Trophoblast cell (in vitro differentiated cells and primary cell): ENCODE measurements at regions not wholly inside any gene's neighbourhood (a gene's known extent, or its start where the extent isn't known, plus 50 kb on each side); places are given as distances from the start of the nearest gene placed in this dataset.

ENCODE experiments used
- DNase-seq, 2 donors: peaks; one replicate each; pipeline ENCODE4 v3.0.0-alpha.2; 2016
- H2AFZ ChIP-seq: 2 replicates; pipeline ENCODE4 v1.6.1; 2013; ENCODE audit warnings: low read length, moderate library complexity, mild to moderate bottlenecking; ENCODE audit not compliant: insufficient read depth, poor library complexity
- H2AK5ac ChIP-seq: 2 replicates; pipeline ENCODE4 v1.6.1; 2013; ENCODE audit warnings: mild to moderate bottlenecking, low read length
- H2BK120ac ChIP-seq: 2 replicates; pipeline ENCODE4 v1.6.1; 2013; ENCODE audit warnings: low read length, mild to moderate bottlenecking, moderate library complexity; ENCODE audit not compliant: insufficient read depth, poor library complexity
- H2BK12ac ChIP-seq: 2 replicates; pipeline ENCODE4 v1.6.1; 2013; ENCODE audit warnings: mild to moderate bottlenecking, low read length, moderate library complexity
- H2BK5ac ChIP-seq: 2 replicates; pipeline ENCODE4 v1.6.1; 2013; ENCODE audit warnings: low read length, low read depth, moderate library complexity, mild to moderate bottlenecking; ENCODE audit not compliant: poor library complexity
- H3K14ac ChIP-seq: 2 replicates; pipeline ENCODE4 v1.6.1; 2013; ENCODE audit warnings: mild to moderate bottlenecking, low read length
- H3K18ac ChIP-seq: 2 replicates; pipeline ENCODE4 v1.6.1; 2013; ENCODE audit warnings: mild to moderate bottlenecking, low read length
- H3K23ac ChIP-seq: 2 replicates; pipeline ENCODE4 v1.6.1; 2013; ENCODE audit warnings: low read length
- H3K27ac ChIP-seq: 2 replicates; pipeline ENCODE4 v1.5.1; 2013; ENCODE audit warnings: low read depth, mild to moderate bottlenecking, inconsistent platforms, low read length, moderate library complexity
- H3K27me3 ChIP-seq: 2 replicates; pipeline ENCODE4 v1.6.1; 2013; ENCODE audit warnings: inconsistent platforms, mild to moderate bottlenecking, low read length, moderate library complexity; ENCODE audit not compliant: insufficient read depth
- H3K36me3 ChIP-seq, 2 experiments: 1 replicate in 1 of 2; 2 replicates in 1 of 2; pipeline ENCODE4 v1.6.1; 2013; ENCODE audit warnings: low read length in 2 of 2, mild to moderate bottlenecking in 2 of 2, moderate library complexity in 1 of 2; ENCODE audit not compliant: insufficient read depth in 2 of 2, control insufficient read depth in 1 of 2
- H3K4ac ChIP-seq: 2 replicates; pipeline ENCODE4 v1.6.1; 2013; ENCODE audit warnings: low read depth, mild to moderate bottlenecking, low read length, moderate library complexity
- H3K4me1 ChIP-seq, 2 experiments: 1 replicate in 1 of 2; 2 replicates in 1 of 2; pipeline ENCODE4 v1.6.1; 2013; ENCODE audit warnings: low read length in 2 of 2, mild to moderate bottlenecking in 2 of 2, moderate library complexity in 1 of 2; ENCODE audit not compliant: insufficient read depth in 2 of 2, control insufficient read depth in 1 of 2
- H3K4me2 ChIP-seq: 2 replicates; pipeline ENCODE4 v1.6.1; 2013; ENCODE audit warnings: inconsistent platforms, mild to moderate bottlenecking, low read length, moderate library complexity
- H3K4me3 ChIP-seq: 2 replicates; pipeline ENCODE4 v1.5.1; 2013; ENCODE audit warnings: mild to moderate bottlenecking, low read depth, low read length, inconsistent platforms
- H3K79me1 ChIP-seq: one replicate; pipeline ENCODE4 v1.6.1; 2013; ENCODE audit warnings: low read length
- H3K79me2 ChIP-seq: 2 replicates; pipeline ENCODE4 v1.6.1; 2013; ENCODE audit warnings: low read length, mild to moderate bottlenecking; ENCODE audit not compliant: control insufficient read depth, insufficient read depth, poor library complexity
- H3K9ac ChIP-seq: 2 replicates; pipeline ENCODE4 v1.6.1; 2013; ENCODE audit warnings: mild to moderate bottlenecking, low read length
- H3K9me3 ChIP-seq: 2 replicates; pipeline ENCODE4 v1.6.1; 2013; ENCODE audit warnings: low read depth, mild to moderate bottlenecking, control low read depth, inconsistent platforms, low read length; ENCODE audit not compliant: insufficient read depth
- H4K12ac ChIP-seq: 2 replicates; pipeline ENCODE4 v1.6.1; 2013; ENCODE audit warnings: low read depth, mild to moderate bottlenecking, low read length, moderate library complexity
- H4K8ac ChIP-seq: 2 replicates; pipeline ENCODE4 v1.6.1; 2013; ENCODE audit warnings: low read depth, mild to moderate bottlenecking, low read length, moderate library complexity
- H4K91ac ChIP-seq: one replicate; pipeline ENCODE4 v1.6.1; 2013; ENCODE audit warnings: low read depth, mild to moderate bottlenecking, low read length, moderate library complexity
- WGBS: extraction: QIAGEN DNeasy Blood & Tissue Kit; methylation state at CpG from one replicate; pipeline ENCODE4 v1.1.7; 2013; ENCODE audit warnings: missing lambda C conversion rate; ENCODE audit not compliant: insufficient read length, insufficient coverage; ENCODE audit errors: extremely low coverage; 5-methylcytosine and 5-hydroxymethylcytosine counted together

DNA sequence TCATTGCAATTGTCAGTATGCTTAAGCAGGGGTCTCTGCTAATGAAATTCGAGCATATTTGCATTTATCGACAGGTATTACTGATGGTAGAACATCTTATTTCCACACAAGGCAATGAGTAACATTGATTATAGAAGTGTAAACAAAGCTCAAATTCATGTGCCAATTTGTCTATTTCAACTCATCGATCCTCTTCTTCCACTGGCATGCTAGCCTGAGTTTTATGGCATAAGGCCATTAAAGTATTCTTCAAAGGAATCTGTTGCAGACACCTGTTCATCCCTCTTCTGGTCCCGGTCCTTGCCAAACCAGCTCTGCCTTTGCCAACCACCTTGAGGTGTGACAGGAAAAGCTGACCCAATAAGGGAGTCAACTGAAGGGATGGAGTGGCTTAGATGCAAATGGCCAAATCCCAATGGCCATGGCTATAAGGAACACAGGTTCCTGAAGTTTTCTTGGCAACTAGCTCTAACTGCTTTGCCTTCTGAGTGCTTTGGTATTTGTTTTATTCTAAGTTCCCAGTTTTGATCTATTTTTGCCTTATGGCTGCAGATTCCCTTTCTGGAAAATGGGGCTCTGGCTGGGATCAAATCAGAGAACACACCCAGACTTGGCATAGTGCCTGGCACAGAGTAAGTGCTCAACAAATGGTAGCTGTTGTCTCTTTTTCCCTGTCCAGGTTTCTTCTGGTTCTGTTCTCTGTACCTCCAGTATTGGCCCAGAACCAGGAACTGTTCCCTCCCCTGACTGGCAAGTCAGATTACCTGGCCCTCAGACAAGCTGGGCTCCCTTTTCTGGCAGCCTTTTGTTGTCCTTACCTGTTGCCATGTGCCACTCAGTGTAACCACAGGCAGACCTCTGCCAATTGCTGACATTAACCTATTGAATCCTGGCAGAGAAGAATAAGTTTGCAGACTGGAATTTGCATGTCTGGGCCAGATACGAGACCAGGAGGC lies 63.1 kb downstream of the RTL9 start:
- no peak overlapping the region for H4K12ac ChIP-seq
- H3K18ac ChIP-seq: no peak overlapping the region
- no peaks in the 10 kb centered on the region for H3K27me3 ChIP-seq
- no peak overlapping the region for H2AFZ ChIP-seq
- no peak overlapping the region for H4K91ac ChIP-seq
- H3K4me2 ChIP-seq: no peak overlapping the region
- no peaks in the 10 kb centered on the region for H3K9me3 ChIP-seq
- peaks cover 0 to 3% of the 10 kb centered on the region in 2 experiments for H3K4me1 ChIP-seq
- H3K36me3 ChIP-seq: no peaks in the 10 kb centered on the region
- WGBS: no CpG with 5 or more reads among the region's 5 CpGs
- no peak overlapping the region for H2BK120ac ChIP-seq
- no peak overlapping the region for H3K4me3 ChIP-seq
- H3K14ac ChIP-seq: no peak overlapping the region
- no peak overlapping the region for H2BK5ac ChIP-seq
- H3K79me1 ChIP-seq: no peaks in the 10 kb centered on the region
- H3K4ac ChIP-seq: no peak overlapping the region
- no peak overlapping the region for H3K27ac ChIP-seq
- DNase-seq: no peak
- no peak overlapping the region for H3K23ac ChIP-seq
- H3K9ac ChIP-seq: no peak overlapping the region
- H4K8ac ChIP-seq: no peak overlapping the region
- no peaks in the 10 kb centered on the region for H3K79me2 ChIP-seq
- no peak overlapping the region for H2BK12ac ChIP-seq
- no peak overlapping the region for H2AK5ac ChIP-seq

DNA sequence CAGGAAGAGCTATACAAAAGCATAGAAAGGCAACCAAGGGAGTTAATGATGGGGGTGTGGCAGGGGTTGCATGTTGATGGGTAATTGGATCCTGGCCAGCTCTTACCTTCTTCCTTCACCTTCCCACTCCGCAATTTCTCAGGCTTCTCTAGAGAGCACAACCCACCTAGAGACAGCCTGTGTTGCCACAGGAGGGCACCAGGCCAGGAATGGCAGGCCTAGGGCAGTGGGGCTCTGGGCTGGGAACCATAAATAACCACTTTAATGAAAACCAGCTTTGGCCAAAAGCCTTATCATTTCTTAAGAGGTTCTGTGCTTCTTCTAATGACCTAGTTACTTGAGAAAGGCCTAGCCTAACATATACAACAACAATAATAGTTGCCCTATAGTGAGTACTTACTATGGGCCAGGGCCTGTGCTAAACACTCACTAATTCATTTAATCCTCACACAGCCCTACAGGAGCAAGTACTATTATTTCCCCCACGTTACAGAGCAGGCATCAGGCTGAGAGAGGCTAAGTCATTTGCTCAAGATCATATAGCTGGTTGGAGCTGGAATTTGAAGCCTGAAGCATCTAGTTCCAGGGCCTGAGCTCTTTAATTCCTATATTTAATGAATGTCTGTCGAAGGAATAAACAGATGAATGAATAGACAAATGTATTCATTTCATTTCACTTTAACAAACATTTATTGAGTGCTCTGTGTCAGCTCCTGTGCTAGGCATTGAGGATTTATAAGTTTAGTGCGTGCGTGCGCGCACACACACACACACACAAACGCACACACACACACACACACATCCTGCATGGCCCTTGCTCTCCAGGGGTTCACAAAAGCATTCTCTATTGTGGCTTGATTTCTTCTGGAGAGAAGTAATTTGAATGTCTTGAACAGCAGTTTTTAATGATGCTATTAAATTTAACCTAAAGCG lies 66.8 kb downstream of the RTL9 start:
- H4K12ac ChIP-seq: no peak overlapping the region
- H2BK5ac ChIP-seq: no peak overlapping the region
- no peak overlapping the region for H3K4me3 ChIP-seq
- no peak overlapping the region for H4K91ac ChIP-seq
- no peaks in the 10 kb centered on the region for H3K4me1 ChIP-seq
- H2AK5ac ChIP-seq: no peak overlapping the region
- no peak overlapping the region for H3K27ac ChIP-seq
- H2AFZ ChIP-seq: no peak overlapping the region
- H3K23ac ChIP-seq: no peak overlapping the region
- H2BK12ac ChIP-seq: no peak overlapping the region
- no peak for DNase-seq
- no peak overlapping the region for H2BK120ac ChIP-seq
- H3K4ac ChIP-seq: no peak overlapping the region
- no peak overlapping the region for H3K14ac ChIP-seq
- no peaks in the 10 kb centered on the region for H3K9me3 ChIP-seq
- WGBS: no CpG with 5 or more reads among the region's 9 CpGs
- no peak overlapping the region for H4K8ac ChIP-seq
- H3K79me2 ChIP-seq: no peaks in the 10 kb centered on the region
- no peaks in the 10 kb centered on the region for H3K27me3 ChIP-seq
- no peaks in the 10 kb centered on the region for H3K79me1 ChIP-seq
- H3K4me2 ChIP-seq: no peak overlapping the region
- H3K18ac ChIP-seq: no peak overlapping the region
- H3K9ac ChIP-seq: no peak overlapping the region
- no peaks in the 10 kb centered on the region for H3K36me3 ChIP-seq

DNA sequence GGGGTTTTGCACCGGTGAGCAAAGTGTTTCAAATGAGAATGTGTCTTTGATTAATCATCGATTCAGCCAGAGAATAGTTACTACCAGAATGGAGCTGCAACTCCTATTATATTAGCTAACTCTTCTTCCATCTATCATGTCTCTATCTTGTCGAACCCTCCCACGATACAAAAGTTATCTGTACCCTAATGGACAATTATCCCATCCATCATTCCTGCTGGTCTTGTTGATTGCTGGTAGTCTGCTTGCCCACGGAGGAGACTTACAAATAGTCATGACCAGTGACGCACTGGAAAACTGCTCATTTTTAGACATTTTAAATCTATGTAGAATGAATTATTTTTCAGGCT lies 67.5 kb downstream of the RTL9 start:
- Histone ChIP-seq H3K27me3 (no peaks in the 10 kb centered on the region), H2BK5ac (no peak overlapping the region), H3K4me3 (no peak overlapping the region), H3K14ac (no peak overlapping the region), H2BK120ac (no peak overlapping the region), H3K79me1 (no peaks in the 10 kb centered on the region), H4K12ac (no peak overlapping the region), H3K4me2 (no peak overlapping the region), H3K23ac (no peak overlapping the region), H4K8ac (no peak overlapping the region), H3K27ac (no peak overlapping the region), H3K79me2 (no peaks in the 10 kb centered on the region), H3K36me3 (no peaks in the 10 kb centered on the region), H3K18ac (no peak overlapping the region), H2AFZ (no peak overlapping the region), H3K4me1 (no peaks in the 10 kb centered on the region), H4K91ac (no peak overlapping the region), H2BK12ac (no peak overlapping the region), H3K4ac (no peak overlapping the region), H2AK5ac (no peak overlapping the region), H3K9me3 (no peaks in the 10 kb centered on the region), H3K9ac (no peak overlapping the region)
- DNase-seq: no peak
- no CpG with 5 or more reads among the region's 6 CpGs for WGBS

DNA sequence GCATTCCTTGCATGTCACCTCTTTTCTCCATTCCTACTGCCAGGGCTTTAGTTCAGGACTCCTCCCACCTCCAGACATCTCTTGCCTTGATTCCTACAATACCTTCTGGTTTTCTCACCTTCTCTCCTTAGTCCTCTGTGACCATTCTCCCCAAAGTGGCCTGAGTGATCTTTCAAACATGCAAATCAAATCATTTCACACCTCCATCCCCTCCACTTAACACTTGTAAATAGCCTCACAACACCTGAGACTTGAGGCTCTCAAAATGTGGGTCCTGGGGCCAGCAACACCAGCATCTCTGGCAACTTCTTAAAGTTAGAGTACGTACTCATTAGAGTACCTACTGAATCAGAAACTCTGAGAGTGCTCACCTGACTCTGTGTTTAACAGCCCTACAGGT lies 68.4 kb downstream of the RTL9 start:
- Histone ChIP-seq H3K79me1 (no peaks in the 10 kb centered on the region), H3K36me3 (no peaks in the 10 kb centered on the region), H3K79me2 (no peaks in the 10 kb centered on the region), H3K14ac (no peak overlapping the region), H2BK12ac (no peak overlapping the region), H3K9ac (no peak overlapping the region), H2BK5ac (no peak overlapping the region), H3K4me1 (no peaks in the 10 kb centered on the region), H4K8ac (no peak overlapping the region), H3K4me3 (no peak overlapping the region), H3K18ac (no peak overlapping the region), H3K4me2 (no peak overlapping the region), H3K9me3 (no peaks in the 10 kb centered on the region), H3K23ac (no peak overlapping the region), H3K4ac (no peak overlapping the region), H3K27ac (no peak overlapping the region), H2BK120ac (no peak overlapping the region), H4K12ac (no peak overlapping the region), H3K27me3 (no peaks in the 10 kb centered on the region), H2AFZ (no peak overlapping the region), H2AK5ac (no peak overlapping the region), H4K91ac (no peak overlapping the region)
- no CpG with 5 or more reads among the region's 1 CpG for WGBS
- no peak for DNase-seq
